T47D (cell line): ENCODE measurements at regions not wholly inside any gene's neighbourhood (a gene's known extent, or its start where the extent isn't known, plus 50 kb on each side); places are given as distances from the start of the nearest gene placed in this dataset.
"Not testable (repeated sequence)": the region's sequence is repeated elsewhere in the genome, so short reads cannot be mapped to it uniquely, and the experiment has no call there.

Source experiments
- DNase-seq, 2 experiments: peaks; one replicate each; pipeline versions ENCODE4 v3.0.0 to v3.0.0-alpha.2; 2011 to 2012; ENCODE audit warnings: low read depth in 1 of 2, low spot score in 1 of 2
- JUND ChIP-seq: IDR thresholded peaks from 2 replicates; pipeline ENCODE4 v1.6.1; 2012; ENCODE audit warnings: low read depth
- in situ Hi-C: cut with HindIII; loops from 2 replicates; pipeline ENCODE4 v1.10.0; 2016; ENCODE audit warnings: low sequenced_read_pairs, low pct_unique_long_range_greater_than_20kb

DNA sequence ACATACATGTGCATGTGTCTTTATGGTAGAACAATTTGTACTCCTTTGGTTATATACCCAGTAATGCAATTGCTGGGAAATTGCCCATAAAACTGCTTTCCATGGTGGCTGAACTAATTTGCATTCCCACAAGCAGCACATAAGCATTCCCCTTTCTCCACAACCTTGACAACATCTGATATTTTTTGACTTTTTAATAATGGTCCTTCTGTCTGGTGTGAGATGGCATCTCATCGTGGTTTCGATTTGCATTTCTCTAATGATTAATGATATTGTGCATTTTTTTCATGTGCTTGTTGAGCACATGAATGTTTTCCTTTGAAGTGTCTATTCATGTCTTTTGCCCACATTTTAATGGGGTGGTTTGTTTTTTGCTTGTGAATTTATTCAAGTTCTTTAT, 166.0 kb downstream of the TMEM47 start:
- in situ Hi-C loops: no loop called here
- no peak for DNase-seq
- no peak for TF ChIP-seq JUND

DNA sequence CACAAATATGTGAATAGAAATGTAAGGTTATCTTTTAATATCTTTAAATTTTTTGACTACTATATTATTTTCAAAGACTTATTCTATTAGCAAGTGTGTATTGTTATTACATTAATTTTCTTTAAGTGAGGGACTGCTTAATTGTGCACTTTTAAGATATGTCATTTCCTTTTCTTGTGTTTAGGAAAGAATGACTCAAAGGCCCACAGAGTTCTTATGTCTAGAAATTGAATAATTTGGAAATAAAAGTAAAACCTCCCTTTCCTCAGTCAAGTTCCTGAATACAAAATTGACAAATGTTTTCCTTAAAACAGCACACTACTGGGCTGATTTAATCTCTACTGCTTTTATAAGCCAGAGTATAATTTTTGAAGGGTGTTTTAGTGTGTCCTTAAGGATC, 169.7 kb downstream of the TMEM47 start:
- in situ Hi-C loops: no loop called here
- no peak for TF ChIP-seq JUND
- DNase-seq: no peak

DNA sequence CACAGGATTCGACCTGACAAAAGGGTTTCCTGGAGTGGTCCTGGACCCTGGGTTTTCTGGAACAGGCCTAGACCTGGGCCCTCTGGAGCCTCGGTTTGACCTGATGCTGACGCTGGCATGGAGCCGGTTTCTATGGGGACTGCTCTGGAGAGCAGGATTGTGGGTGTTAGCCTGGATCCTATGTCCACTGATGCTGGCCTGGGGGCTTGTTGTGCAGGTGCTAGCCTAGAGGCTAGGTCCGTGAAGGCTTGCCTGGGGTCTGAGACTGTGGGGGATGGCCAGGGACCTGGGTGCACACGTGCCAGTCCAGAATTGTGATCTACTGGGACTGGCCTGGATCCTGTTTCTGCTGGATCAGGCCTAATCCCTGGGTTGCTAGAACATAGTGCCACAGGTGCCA, 173.1 kb downstream of the TMEM47 start:
- no peak for TF ChIP-seq JUND
- in situ Hi-C loops: no loop called here
- DNase-seq: no peak

DNA sequence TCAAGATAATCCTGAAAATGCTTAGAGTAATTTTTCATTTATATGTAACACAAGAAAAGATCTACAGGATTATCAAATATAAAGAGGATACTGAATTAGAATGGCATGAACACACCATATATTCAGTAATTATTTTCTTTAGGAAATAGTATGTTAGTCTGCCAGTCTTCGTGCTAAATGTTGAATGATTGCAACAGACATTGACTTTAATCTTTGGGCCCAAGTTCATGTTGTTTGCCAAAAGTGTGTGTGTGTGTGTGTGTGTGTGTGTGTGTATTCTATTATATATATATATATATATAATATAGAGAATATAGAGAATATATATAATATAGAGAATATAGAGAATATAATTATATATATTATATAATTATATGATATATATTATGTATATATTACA, 186.6 kb downstream of the TMEM47 start:
- no peak for DNase-seq
- no peak for TF ChIP-seq JUND
- in situ Hi-C loops: no loop called here

DNA sequence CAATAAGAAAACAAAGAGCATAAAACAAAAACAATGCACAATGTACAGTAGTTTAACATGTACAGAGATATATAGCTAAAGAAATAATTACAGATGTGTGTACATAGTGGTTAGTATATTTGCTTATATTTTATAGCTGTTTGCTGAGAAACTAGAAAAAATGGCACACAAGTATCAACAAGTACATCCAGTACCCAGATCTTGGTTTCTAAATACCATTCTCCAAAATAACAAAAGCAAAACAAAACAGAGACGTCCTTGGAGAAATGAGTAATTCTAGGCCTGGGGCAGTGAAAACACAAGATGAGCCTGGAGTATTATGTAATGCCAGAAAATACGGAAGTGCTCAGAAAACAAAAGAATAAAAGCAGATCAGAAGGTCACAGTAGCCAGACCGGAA, 189.6 kb downstream of the TMEM47 start:
- DNase-seq: peak in 1 of 2 experiments; percentile 61
- no peak for TF ChIP-seq JUND
- in situ Hi-C loops: no loop called here

DNA sequence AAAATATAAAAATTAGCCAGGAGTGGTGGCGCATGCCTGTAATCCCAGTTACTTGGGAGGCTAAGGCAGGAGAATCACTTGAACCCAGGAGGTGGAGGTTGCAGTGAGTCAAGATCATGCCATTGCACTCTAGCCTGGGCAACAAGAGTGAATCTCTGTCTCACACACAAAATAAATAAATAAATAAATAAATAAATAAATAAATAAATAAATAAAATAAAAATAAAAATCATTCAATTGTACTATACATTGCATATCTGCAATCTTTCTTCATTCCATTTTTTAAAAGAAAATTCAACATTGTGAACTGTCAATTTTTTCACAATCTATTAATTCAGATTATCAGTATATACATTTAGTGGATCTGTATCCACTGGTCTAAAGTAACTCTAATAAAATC, 193.9 kb downstream of the TMEM47 start:
- DNase-seq, in situ Hi-C loops: not testable (repeated sequence)

DNA sequence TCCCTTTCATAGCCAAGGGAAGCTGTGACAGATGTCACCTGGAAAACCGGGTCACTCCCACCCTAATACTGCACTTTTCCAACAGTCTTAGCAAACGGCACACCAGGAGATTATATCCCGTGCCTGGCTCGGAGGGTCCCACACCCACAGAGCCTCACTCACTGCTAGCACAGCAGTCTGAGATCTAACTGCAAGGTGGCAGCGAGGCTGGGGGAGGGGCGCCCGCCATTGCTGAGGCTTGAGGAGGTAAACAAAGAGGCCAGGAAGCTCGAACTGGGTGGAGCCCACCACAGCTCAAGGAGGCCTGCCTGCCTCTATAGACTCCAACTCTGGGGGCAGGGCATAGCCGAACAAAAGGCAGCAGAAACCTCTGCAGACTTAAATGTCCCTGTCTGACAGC, 199.2 kb downstream of the TMEM47 start:
- DNase-seq, in situ Hi-C loops: not testable (repeated sequence)

DNA sequence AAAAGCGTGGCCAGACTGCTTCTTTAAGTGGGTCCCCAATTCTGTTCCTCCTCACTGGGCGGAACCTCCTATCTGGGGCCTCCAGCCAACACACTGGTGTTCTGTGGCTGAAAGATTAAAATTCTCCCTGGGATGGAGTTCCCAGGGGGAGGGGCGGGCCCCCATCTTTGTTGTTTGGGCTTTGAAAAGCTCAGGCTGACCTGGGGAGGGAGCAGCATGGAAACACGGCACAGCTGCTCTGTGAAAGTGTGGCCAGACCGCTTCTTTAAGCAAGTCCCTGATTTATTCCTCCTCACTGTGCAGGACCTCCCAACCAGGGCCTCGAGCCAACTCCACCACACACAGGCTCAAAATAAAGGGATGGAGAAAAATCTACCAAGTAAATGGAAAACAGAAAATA, 219.5 kb downstream of the TMEM47 start:
- DNase-seq: no peak
- in situ Hi-C loops: no loop called here
- no peak for TF ChIP-seq JUND

DNA sequence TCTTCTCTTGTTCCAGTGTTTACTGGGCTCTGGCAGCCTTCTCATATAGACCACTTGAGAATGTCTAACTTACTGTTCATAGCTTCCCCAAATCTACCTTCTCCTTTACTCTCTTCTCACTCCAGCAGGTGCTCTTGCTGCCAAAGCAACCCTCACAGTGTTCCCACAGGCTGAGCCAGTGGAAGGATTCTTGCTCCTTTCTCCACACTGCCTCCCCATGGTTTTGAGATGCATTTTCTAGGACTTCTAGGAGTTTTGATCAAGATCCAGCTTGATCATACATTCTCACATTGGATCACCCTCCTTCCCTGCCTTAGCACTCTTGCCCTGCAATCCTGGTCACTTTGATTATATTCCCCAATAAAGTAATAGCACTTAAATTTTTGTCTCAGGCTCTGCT, 230.8 kb downstream of the TMEM47 start:
- no peak for TF ChIP-seq JUND
- peak in 1 of 2 experiments; percentile 67 for DNase-seq
- in situ Hi-C loops: no loop called here

DNA sequence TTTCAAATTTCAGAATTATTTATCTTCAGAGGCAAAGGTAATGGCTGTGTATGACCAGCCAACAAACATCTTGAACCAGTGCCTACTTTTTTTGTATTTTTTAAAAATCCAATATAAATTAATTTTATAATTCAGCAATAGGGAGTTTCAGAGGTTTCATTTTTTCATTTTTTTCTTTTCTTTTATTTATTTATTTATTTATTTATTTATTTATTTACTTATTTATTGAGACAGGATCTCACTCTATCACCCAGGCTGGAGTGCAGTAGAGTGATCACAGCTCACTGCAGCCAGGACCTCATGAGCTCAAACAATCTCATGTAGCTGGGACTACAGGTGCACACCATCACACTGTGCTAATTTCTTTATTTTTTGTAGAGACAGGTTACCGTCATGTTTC, 250.5 kb downstream of the TMEM47 start:
- no peak for DNase-seq
- TF ChIP-seq JUND: no peak
- in situ Hi-C loops: no loop called here

DNA sequence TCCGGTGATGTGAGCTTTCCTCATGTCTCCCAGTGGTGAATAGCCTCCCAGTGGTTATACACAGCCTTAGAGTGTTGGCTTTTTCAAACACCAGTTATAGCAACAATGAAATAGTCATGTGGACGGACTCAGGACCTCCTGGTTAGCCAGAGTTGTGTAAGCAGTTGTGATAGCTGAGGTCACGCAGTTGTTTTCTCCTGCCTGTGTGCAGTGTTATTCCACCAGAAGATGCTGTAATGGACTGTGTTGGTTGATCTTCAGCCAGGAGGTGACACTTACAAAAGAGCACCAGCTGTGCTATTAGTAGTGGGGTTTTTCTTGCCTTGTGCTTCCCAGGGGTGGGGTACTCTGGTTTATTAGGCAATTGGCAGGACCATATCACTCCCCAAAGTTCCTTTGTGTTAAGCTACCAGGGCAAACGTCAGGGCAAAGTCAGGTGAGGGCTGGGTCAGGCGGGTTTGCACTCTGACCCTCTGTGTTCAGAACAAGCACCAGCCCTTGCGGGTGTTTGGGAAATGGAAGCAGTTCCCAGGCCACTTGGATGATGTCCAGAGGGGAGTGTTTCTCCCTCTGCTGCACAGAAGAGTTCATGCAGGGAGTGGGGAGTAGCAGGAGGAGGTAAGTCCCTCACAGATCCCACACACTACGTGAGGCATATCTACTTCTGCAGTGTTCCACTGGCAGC, 252.6 kb downstream of the TMEM47 start:
- in situ Hi-C loops: no loop called here
- peak in 1 of 2 experiments; percentile 31 for DNase-seq
- TF ChIP-seq JUND: no peak

DNA sequence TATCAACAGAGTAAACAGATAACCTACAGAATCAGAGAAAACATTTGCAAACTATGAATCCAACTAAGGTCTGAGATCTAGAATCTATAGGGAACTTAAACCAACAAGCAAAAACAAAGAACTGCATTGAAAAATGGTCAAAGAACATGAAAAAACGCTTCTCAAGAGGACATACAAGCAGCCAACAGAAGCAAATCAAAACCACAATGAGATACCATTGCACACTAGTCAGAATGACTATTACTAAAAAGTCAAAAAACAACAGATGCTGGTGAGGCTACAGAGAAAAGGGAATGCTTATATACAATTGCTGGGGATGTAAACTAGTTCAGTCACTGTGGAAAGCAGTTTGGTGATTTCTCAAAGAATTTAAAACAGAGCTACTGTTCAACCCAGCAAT, 255.7 kb downstream of the TMEM47 start:
- no peak for TF ChIP-seq JUND
- in situ Hi-C loops: no loop called here

DNA sequence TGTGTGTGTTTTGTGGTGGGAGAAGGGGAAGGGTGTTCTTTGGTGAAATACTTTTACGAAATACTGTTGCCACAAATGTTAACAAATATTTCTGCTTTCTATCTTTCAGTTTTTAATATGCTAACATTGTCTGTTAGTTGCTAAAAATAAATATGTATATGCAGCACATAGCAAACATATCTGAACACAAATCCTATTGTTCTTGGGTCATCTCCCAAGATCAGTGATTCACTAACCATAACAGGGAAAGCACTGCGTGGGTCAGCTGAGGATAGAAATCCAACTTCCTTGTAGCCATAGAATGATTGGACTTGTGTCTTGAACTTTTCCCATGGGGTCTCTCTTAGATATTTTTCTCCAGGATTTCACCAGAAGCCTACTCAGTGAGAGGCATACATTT, 250.3 kb upstream of the FAM47A start:
- in situ Hi-C loops: no loop called here
- peak in 1 of 2 experiments; percentile 4 for DNase-seq
- no peak for TF ChIP-seq JUND

More for the DNA sequence above, 255.7 kb downstream of the TMEM47 start:
- no peak for DNase-seq

DNA sequence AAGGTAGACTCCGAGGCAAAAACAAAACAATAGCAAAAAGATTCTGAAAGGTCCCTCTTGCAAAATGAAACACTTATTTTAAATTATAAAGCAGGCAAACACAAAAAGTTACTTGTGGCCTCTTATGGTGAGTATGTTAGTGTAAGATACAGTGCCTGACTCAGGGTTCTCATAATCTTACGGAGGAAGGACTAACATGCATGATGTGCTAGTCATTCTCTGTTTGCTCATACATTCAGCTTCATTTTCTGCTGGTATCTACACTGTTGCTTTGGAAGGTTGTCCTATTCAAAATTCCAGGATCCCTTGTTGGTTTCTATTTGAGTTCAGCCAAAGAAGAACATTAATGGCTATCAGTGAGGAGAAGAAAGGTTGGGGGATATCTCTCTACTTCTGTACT, 249.1 kb upstream of the FAM47A start:
- in situ Hi-C loops: no loop called here
- no peak for TF ChIP-seq JUND
- no peak for DNase-seq
